Spleen (tissue), 11 donors: ENCODE measurements at regions not wholly inside any gene's neighbourhood (a gene's known extent, or its start where the extent isn't known, plus 50 kb on each side); places are given as distances from the start of the nearest gene placed in this dataset.

Experiments
- DNase-seq: peaks from one replicate; pipeline ENCODE4 v3.0.0-alpha.2; 2020
- H3K27ac ChIP-seq, 8 donors: fragments of 200-600 bp; sonication (generic) in 7 of 8; 1 replicate in 4 of 8; 2 replicates in 4 of 8; pipeline versions ENCODE4 v1.5.0 to v1.8.0; 2016 to 2021; ENCODE audit warnings: inconsistent platforms in 4 of 8, mild to moderate bottlenecking in 4 of 8, moderate library complexity in 1 of 8
- H3K27me3 ChIP-seq, 7 donors: fragments of 200-600 bp; sonication (generic) in 6 of 7; replicated peaks in 1 of 7; 1 replicate in 4 of 7; 2 replicates in 3 of 7; pipeline versions ENCODE4 v1.5.0 to v1.8.0; 2016 to 2021; ENCODE audit warnings: inconsistent platforms in 3 of 7, mild to moderate bottlenecking in 1 of 7
- H3K36me3 ChIP-seq, 6 donors: fragments of 200-600 bp; sonication (generic) in 5 of 6; 1 replicate in 4 of 6; 2 replicates in 2 of 6; pipeline versions ENCODE4 v1.5.0 to v1.8.0; 2016 to 2021; ENCODE audit warnings: inconsistent platforms in 2 of 6
- H3K4me1 ChIP-seq, 6 donors: fragments of 200-600 bp; sonication (generic) in 5 of 6; 1 replicate in 3 of 6; 2 replicates in 3 of 6; pipeline versions ENCODE4 v1.5.0 to v1.8.0; 2016 to 2021; ENCODE audit warnings: inconsistent platforms in 3 of 6
- H3K4me3 ChIP-seq, 8 donors: fragments of 200-600 bp; sonication (generic) in 7 of 8; 1 replicate in 4 of 8; 2 replicates in 4 of 8; pipeline versions ENCODE4 v1.5.0 to v1.8.0; 2016 to 2021; ENCODE audit warnings: inconsistent platforms in 4 of 8, mild to moderate bottlenecking in 4 of 8, moderate library complexity in 2 of 8
- H3K9me3 ChIP-seq, 8 donors: fragments of 200-600 bp; sonication (generic) in 7 of 8; 1 replicate in 4 of 8; 2 replicates in 4 of 8; pipeline versions ENCODE4 v1.5.0 to v1.8.0; 2016 to 2021; ENCODE audit warnings: inconsistent platforms in 4 of 8
- POLR2A ChIP-seq, 3 donors: fragments of 450-650 bp; IDR thresholded peaks; one replicate each; pipeline ENCODE4 v1.5.1; 2017; ENCODE audit warnings: antibody characterized with exemption in 3 of 3, mild to moderate bottlenecking in 1 of 3
- POLR2AphosphoS5 ChIP-seq, 3 donors: sonication (generic); formaldehyde crosslinking; IDR thresholded peaks; one replicate each; pipeline ENCODE4 v1.5.1; 2017; ENCODE audit warnings: antibody characterized with exemption in 3 of 3
- WGBS, 5 donors: extraction: QIAGEN DNeasy Blood & Tissue Kit in 3 of 5; methylation state at CpG; one replicate each; pipeline versions ENCODE4 v1.1.5 to v1.1.7; 2013 to 2018; 5-methylcytosine and 5-hydroxymethylcytosine counted together
- intact Hi-C: fragments of 100-400 bp; cut with DNase I; formaldehyde crosslinking; loops from one replicate; pipeline ENCODE4 v1.15.0; 2023; ENCODE audit warnings: low total_unique reads
- TF ChIP-seq, protein P1 (sequence below), 11 experiments: fragments of 200-600 bp in 7 of 11; fragments of 450-650 bp in 4 of 11; sonication (generic) in 4 of 11; IDR thresholded peaks in 8 of 11; conservative IDR thresholded peaks in 3 of 11; 1 replicate in 7 of 11; 2 replicates in 4 of 11; pipeline versions ENCODE4 v1.4.0 to v1.8.0; 2016 to 2021; ENCODE audit warnings: antibody characterized with exemption in 11 of 11, inconsistent platforms in 4 of 11, mild to moderate bottlenecking in 1 of 11
- donor health status: healthy with polysubstance abuse.
- donor health status: DM: no; HTN: no; CAD: no; lungs with moderate emphysema.
- donor health status: DM: no; HTN: no; CAD: no.
- donor health status: Bipolar disorder and iron deficiency.
- donor health status: healthy.
- donor health status: DM: no; HTN: no; CAD: no.
- donor health status: DM: yes; HTN: yes; CAD: no.

DNA sequence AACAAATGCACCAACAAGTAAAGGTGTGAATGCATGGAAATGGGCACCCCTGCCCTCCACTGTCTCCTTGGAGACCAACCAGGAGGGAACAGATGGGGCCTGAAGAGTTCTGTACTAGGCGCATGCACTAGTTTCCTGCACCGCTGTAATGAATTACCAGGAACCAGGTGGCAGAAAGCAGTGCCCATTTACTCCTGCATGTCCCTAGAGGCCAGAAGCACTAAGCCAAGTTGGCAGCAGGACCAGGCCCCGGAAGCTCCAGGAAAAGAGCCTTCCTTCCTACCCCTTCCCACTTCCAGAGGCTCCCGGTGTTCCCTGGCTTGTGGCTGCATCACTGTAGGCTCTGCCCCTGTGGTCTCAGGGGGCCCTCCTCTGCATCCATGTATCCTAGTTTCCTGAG is 237.5 kb upstream of the PPP2R2D start:
- no peak overlapping the region for H3K4me3 ChIP-seq
- H3K27me3 ChIP-seq: peaks cover 0 to 11% (median 0%) of the 10 kb centered on the region in 7 donors
- TF ChIP-seq POLR2AphosphoS5 (IDR thresholded peaks at IDR 0.05): no peak
- no peak for TF ChIP-seq POLR2A (IDR thresholded peaks at IDR 0.05)
- TF ChIP-seq, protein P1, sequence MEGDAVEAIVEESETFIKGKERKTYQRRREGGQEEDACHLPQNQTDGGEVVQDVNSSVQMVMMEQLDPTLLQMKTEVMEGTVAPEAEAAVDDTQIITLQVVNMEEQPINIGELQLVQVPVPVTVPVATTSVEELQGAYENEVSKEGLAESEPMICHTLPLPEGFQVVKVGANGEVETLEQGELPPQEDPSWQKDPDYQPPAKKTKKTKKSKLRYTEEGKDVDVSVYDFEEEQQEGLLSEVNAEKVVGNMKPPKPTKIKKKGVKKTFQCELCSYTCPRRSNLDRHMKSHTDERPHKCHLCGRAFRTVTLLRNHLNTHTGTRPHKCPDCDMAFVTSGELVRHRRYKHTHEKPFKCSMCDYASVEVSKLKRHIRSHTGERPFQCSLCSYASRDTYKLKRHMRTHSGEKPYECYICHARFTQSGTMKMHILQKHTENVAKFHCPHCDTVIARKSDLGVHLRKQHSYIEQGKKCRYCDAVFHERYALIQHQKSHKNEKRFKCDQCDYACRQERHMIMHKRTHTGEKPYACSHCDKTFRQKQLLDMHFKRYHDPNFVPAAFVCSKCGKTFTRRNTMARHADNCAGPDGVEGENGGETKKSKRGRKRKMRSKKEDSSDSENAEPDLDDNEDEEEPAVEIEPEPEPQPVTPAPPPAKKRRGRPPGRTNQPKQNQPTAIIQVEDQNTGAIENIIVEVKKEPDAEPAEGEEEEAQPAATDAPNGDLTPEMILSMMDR (IDR thresholded peaks at IDR 0.05 in 8 of 11, conservative IDR thresholded peaks at IDR 0.05 in 3 of 11): no peak
- 59 to 85% (median 76%) methylated on average over 4 of the region's 4 CpGs for WGBS, 5 donors
- intact Hi-C loops: no loop called here
- no peak overlapping the region for H3K27ac ChIP-seq
- no peaks in the 10 kb centered on the region for H3K4me1 ChIP-seq
- H3K36me3 ChIP-seq: no peaks in the 10 kb centered on the region
- DNase-seq: no peak
- H3K9me3 ChIP-seq: peaks cover 0 to 6% (median 0%) of the 10 kb centered on the region in 8 donors

DNA sequence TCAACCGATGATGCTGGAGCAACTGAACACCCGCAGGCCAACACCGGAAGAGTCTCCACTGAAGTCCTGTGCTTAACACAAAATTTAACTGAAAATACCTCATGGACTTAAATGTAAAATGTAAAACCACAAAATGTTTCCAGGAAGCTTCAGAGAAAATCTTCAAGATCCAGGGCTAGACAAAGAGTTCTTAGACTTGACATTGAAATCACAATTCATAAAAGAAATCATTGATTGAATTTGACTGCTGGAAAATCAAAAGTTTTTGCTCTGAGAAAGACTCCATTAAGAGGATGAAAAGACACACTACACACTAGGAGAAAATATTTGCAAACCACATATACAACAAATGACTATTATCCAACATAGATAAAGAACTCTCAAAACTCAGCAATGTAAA is 234.7 kb upstream of the PPP2R2D start:
- Histone ChIP-seq H3K27ac (no peak overlapping the region), H3K27me3 (peaks cover 0 to 3% (median 0%) of the 10 kb centered on the region in 7 donors), H3K36me3 (no peaks in the 10 kb centered on the region), H3K4me3 (no peak overlapping the region), H3K9me3 (peaks cover 0 to 5% (median 0%) of the 10 kb centered on the region in 8 donors), H3K4me1 (no peaks in the 10 kb centered on the region)
- 93 to 100% (median 95%) methylated on average over 3 of the region's 3 CpGs for WGBS, 5 donors
- intact Hi-C loops: no loop called here
- TF ChIP-seq, protein P1 (IDR thresholded peaks at IDR 0.05 in 8 of 11, conservative IDR thresholded peaks at IDR 0.05 in 3 of 11): no peak
- no peak for TF ChIP-seq POLR2AphosphoS5 (IDR thresholded peaks at IDR 0.05)
- no peak for DNase-seq

DNA sequence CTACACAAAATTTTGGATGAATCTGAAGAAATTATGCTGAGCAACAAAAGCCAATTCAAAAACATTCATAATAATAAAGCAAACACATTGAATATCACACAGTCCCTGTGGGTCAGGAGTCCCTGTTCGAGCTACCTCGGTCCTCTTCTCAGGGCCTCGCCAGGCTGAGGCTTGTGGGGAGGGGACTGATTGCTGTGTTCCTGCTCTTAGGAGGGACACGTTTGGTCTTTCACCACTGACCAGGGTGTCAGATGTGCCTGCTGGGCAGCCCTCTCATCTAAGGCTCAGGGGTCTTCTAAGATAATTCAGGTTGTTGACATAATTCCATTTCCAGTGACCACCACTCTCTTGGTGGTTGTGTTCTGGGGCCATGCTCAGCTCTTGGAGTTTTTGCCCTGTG is 233.8 kb upstream of the PPP2R2D start:
- H3K36me3 ChIP-seq: no peaks in the 10 kb centered on the region
- no peaks in the 10 kb centered on the region for H3K4me1 ChIP-seq
- peaks cover 0 to 3% (median 0%) of the 10 kb centered on the region in 7 donors for H3K27me3 ChIP-seq
- intact Hi-C loops: no loop called here
- H3K9me3 ChIP-seq: peaks cover 0 to 14% (median 7%) of the 10 kb centered on the region in 8 donors
- no peak overlapping the region for H3K27ac ChIP-seq
- TF ChIP-seq, protein P1 (IDR thresholded peaks at IDR 0.05 in 8 of 11, conservative IDR thresholded peaks at IDR 0.05 in 3 of 11): no peak
- TF ChIP-seq POLR2A (IDR thresholded peaks at IDR 0.05): no peak
- TF ChIP-seq POLR2AphosphoS5 (IDR thresholded peaks at IDR 0.05): no peak
- DNase-seq: peak; percentile 32
- no peak overlapping the region for H3K4me3 ChIP-seq
- WGBS, 5 donors: 62 to 68% (median 67%) methylated on average over 4 of the region's 4 CpGs

- Histone ChIP-seq H3K27me3 (peaks cover 0 to 3% (median 0%) of the 10 kb centered on the region in 7 donors), H3K27ac (no peak overlapping the region), H3K4me1 (no peaks in the 10 kb centered on the region), H3K9me3 (peaks cover 0 to 20% (median 11%) of the 10 kb centered on the region in 8 donors), H3K36me3 (no peaks in the 10 kb centered on the region), H3K4me3 (no peak overlapping the region)
- peak; percentile 27 for DNase-seq
- intact Hi-C loops: no loop called here
- WGBS, 5 donors: 88 to 95% (median 90%) methylated on average over 7 of the region's 7 CpGs
- TF ChIP-seq POLR2AphosphoS5 (IDR thresholded peaks at IDR 0.05): no peak
- TF ChIP-seq POLR2A (IDR thresholded peaks at IDR 0.05): no peak
- TF ChIP-seq, protein P1 (IDR thresholded peaks at IDR 0.05 in 8 of 11, conservative IDR thresholded peaks at IDR 0.05 in 3 of 11): no peak
Observed at GRCh38 chr10:131667561-131667960, 233.2 kb upstream of the PPP2R2D start.
